ENCODE measurements at regions not wholly inside any gene's neighbourhood (a gene's known extent, or its start where the extent isn't known, plus 50 kb on each side); places are given as distances from the start of the nearest gene placed in this dataset.

DNA sequence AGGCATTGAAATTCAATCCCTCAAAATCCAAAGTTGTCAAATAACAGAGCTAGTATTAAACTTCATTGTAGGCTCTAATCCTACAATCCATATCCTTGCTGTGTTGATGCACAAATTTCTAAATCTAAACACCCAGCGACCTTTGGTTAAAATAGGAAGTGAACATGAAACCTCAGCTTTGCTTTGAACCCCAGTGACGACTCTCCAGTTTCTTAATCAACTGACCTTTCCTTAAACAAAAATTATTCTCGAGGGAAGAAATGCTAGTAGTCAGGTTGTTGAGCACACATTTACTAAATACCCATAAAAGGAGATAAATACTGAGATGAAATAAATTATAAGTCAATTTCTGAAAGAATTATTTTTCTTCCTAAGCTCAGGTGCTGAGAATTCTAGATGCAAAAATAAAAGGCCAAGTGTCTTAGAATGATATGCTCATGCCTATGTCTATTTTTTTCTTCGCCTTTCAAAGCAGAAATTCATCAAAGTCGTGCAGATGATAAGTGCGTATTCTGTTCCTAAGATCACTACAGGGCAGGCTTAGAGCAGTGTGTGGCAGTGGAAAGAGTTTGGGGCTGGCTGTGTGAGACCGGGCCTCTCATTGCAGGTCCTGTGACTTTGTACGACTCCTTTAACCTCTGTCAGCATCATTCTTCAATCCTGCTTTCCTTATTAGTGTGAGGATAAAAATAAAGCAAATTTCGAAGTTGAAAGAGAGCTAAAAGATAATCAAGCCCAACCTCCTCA, 208.7 kb downstream of the PRL start:
- no peak for DNase-seq
- intact Hi-C loops (cut with DNase I) = no loop called here

DNA sequence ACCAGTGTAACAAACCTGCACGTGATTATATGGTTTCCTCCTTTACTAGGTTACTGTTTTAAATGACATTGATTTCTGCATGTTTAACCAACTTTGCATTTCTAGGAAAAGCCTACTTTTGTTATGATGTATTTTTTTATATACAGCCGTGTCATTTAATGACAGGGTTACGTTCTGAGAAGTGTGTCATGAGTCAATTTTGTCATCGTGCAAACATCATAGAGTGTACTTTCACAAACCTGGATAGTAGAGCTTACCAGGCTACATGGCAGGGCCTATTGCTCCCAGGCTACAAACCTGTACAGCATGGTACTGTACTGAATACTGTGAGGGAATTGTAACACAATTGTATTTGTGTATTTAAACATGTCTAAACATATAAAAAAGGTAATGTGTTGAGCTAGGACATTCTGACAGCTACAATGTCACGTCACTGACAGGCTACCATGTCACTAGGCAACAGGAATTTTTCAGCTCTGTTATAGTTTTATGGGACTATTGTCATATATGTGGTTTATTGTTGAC, 205.3 kb downstream of the PRL start:
- intact Hi-C loops (cut with DNase I) = no loop called here
- no peak for DNase-seq

- DNase-seq = no peak
- intact Hi-C loops (cut with DNase I) = no loop called here
Observed at GRCh38 chr6:22095836-22096235, 201.0 kb downstream of the PRL start.

- intact Hi-C loops (cut with DNase I) = no loop called here
Observed at GRCh38 chr6:22098601-22099031, 198.2 kb downstream of the PRL start.

DNA sequence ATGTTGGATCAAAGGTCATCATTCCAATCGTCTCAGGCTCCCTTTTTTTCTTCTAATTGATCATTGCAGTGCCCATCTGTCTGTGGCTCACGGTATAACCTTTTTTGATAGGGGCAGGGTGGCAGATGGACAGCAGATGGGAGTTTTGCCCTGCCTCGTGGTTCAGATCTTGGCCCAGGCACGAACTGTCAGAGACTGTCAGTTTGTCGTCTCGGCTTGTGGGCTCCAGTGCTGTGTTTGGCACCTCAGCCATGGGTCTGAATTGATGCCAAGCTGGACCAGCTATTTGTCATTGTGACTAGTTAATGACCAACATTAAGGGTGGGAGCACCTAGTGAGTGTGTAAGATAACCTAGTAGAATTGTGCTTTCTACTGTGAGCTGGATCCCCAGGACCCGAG, 197.6 kb downstream of the PRL start:
- intact Hi-C loops (cut with DNase I) = no loop called here
- DNase-seq = no peak

More at GRCh38 chr6:22098601-22099031, 198.2 kb downstream of the PRL start:
- no peak for DNase-seq

- intact Hi-C loops (cut with DNase I) = no loop called here
- DNase-seq = no peak
Observed at GRCh38 chr6:22099923-22100322, 196.9 kb downstream of the PRL start.

DNA sequence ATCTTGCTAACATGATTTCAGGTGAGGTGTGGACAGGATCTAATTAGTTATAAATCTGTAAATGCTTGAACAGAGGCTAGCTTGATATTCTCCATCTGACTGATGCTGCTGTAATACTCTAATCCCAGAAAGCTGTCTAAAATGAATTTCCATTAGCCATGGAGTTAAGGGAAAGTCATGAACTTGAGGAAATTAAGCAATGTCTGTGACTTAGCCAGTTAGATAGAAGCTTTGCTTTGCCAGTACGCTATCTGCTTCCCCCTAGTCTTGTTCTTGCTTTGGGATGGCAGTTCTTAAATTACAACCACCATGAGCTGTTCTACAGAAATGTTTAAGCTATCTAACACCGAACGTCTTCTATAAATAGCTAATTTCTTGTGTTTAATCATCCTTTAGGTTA, 195.7 kb downstream of the PRL start:
- no peak for DNase-seq
- intact Hi-C loops (cut with DNase I) = no loop called here

DNA sequence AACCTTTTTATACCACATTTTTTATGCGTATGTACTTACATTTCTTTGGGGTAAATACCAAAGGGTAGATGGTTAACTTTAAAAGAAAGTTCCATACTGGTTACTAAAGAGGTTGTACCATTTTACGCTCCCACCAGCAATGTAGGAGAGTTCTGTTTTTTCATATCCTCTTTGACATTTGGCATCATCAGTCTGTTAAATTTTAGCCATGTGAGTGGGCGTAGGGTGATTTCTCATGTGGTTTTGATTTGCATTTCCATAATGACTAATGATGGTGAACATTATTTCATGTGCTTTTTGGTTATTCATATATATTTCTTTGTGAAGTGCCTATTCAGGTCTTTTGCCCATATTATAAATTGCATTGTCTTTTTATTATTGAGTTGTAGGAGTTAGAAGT, 194.2 kb downstream of the PRL start:
- DNase-seq = no peak
- intact Hi-C loops (cut with DNase I) = no loop called here

DNA sequence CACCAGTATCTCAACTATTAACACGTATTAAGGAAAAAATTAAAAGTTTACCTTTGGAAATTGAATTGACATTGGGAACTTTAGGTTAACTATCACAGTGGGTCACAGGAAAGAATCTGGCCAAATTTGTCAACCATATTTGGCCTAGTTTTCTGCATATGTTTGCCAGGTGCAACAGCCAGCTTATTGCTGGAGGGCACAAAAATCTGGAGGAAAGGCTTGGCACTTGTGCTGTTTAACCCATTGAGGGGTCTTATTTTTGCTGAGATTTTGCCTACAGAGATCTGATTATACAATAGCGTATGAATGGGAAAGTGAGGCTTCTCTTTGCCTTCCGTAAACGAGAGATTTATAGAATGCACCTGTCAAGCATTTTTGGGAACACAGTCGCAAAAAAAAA, 190.4 kb downstream of the PRL start:
- DNase-seq = no peak
- intact Hi-C loops (cut with DNase I) = no loop called here

DNA sequence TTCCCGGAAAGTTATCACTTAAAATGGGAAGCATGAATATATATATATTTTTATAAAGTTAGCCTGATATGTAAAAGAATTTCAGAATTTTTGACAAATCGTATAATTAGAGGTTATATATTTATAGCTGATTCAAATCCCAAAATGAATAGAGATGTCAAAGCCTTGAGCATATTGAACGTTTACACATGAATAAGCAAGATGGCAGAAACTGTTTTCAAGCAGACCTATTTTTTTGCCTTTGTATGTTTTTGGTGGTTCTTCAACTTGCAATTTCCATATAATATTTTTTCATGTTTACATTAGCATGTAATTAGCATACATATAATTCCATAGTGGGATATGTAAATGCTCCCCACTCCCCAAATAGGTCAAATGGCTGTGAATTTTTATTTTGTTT, 189.9 kb downstream of the PRL start:
- DNase-seq = no peak
- intact Hi-C loops (cut with DNase I) = no loop called here

- intact Hi-C loops (cut with DNase I) = no loop called here
- DNase-seq = no peak
Observed at GRCh38 chr6:22108199-22108598, 188.6 kb downstream of the PRL start.

DNA sequence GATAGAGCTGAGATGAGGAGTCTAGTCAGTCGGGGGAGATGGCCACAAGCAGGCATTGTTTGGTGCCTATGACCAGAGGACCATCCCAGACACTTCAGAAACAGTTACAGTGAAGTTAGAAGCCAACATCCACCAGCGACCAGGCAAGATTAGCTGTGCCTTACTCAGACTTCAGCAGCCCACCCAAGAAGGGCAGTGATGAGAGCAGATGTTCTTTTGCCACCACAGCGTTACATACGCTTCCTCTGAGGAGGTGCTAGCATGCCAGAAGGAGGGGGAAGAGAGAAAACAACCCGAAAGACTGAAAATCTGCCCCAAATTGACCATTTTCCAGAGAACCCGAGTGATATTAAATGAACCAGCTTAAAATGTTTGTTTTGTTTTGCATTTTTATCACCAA, 186.8 kb downstream of the PRL start:
- intact Hi-C loops (cut with DNase I) = no loop called here
- DNase-seq = no peak

- no peak for DNase-seq
- intact Hi-C loops (cut with DNase I) = no loop called here
Observed at GRCh38 chr6:22112461-22112860, 184.4 kb downstream of the PRL start.

DNA sequence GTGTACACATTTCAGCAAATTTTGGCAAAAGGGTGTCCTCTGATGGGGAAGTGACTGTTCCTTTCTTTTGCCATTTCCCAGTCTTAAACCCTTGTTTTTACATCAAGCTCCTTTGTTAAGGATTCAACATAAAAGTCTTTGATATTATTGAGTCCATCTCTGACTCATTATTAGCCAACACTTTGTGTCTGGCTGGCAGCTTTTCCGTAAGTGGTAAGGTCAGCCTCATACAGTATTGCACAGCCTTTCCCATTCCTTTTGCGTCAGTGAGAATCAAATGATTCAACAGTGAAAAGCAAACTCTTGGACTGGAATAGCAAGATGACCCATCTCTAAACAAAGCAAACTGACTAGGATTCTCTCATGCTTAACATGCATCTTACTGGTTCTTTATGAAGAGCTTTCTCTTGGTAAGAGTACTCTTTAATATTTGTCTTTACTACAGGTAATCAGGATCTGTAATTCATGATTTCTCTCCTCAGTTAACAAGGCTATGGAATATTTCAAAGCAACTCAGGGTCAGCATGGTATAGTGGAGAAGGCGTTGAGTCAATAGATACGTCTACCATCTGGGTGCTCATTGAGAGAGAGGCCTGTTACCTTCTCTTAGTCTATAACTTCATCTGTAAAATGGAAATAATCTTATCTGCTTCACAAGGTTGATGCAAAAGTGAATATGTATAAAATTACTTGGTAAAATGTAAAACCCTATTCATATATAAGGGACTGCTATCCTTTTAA, 183.6 kb downstream of the PRL start:
- DNase-seq = no peak

GRCh38 chr6:22115559-22115958, 181.3 kb downstream of the PRL start:
- intact Hi-C loops (cut with DNase I) = no loop called here

More for the DNA sequence above, 183.6 kb downstream of the PRL start:
- intact Hi-C loops (cut with DNase I) = no loop called here

DNA sequence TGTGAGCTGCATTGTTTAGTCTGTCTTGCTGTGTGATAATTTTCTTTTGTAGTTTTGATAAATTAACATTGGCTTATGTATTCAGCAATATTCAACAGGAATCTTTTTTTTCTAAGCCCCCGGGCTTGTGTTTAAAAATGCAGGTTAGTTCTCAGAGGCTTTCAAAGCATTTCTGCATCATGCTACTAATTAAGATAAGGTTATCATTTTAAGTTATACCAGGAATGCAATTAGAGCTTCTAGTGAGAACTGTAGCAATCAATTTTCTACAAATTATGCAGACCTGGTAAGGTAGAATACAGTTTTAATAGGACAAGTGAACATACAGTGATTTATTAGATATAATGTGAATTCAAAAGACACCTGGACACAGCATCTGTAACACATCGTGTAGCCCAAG, 179.2 kb downstream of the PRL start:
- DNase-seq = no peak
- intact Hi-C loops (cut with DNase I) = no loop called here

More at GRCh38 chr6:22115559-22115958, 181.3 kb downstream of the PRL start:
- DNase-seq = no peak

DNA sequence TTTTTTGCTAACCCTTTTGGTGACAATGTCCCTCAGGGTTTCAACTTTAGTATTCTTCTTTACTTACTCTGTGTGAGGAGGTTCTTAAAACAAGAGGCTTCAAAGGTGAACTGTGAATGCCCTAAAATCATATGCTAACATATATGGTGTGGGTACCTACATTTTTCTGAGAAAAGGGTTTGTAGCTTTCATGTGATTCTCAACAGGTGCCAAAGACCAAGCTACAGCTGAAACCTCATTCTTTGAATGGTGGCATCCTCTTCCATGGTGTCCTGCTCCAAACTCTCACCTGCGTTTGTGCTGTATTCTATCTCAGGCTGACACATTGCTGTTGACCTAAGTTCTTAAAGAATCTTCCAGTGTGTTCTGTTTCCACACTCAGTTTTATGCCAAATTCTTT, 177.3 kb downstream of the PRL start:
- intact Hi-C loops (cut with DNase I) = no loop called here
- DNase-seq = no peak

DNA sequence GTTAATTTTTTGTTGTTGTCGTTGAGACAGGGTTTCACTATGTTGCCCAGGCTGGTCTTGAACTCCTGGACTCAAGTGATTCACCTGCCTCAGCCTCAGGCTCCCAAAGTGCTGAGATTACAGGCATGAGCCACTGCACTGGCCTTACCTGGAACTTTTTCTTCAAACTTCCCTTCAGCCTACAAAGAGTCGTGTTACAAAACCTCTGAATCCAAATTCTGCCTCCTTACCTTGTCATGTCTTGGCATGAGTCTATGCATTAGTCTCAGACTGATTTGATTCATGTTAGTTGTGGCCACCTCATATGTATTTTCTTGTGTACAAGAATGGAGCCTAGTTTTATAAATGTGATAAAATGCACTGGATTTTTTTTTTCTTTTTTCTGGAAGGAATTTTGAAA, 172.1 kb downstream of the PRL start:
- intact Hi-C loops (cut with DNase I) = no loop called here
- no peak for DNase-seq

DNA sequence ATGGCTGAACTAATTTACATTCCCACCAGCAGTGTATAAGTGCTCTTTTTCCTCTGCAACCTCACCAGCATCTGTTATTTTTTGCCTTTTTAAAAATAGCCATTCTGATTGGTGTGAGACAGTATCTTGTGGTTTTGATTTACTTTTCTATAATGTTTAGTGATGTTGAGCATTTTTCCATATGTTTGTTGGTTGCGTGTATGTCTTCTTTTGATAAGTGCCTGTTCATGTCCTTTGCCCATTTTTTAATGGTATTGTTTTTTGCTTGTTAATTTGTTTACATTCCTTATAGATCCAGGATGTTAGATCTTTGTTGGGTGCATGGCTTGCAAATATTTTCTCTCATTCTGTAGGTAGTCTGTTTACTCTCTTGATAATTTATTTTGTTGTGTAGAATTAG, 169.9 kb downstream of the PRL start:
- DNase-seq = no peak
- intact Hi-C loops (cut with DNase I) = no loop called here

DNA sequence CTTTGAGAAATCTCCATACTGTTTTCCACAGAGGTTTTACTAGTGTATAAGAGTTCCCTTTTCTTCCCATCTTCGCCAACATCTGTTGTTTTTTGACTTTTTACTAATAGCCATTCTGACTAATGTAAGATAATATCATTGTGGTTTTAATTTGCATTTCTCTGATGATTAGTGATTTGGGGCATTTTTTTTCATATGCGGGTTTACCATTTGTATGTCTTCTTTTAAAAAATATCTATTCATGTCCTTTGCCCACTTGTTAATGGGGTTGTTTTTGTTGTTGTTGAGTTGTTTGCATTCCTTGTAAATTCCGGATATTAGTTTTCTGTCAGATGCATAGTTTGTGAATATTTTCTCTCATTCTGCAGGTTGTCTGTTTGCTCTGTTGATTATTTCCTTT, 167.1 kb downstream of the PRL start:
- intact Hi-C loops (cut with DNase I) = no loop called here
- no peak for DNase-seq

- DNase-seq = no peak
- intact Hi-C loops (cut with DNase I) = no loop called here
Observed at GRCh38 chr6:22132656-22133055, 164.2 kb downstream of the PRL start.

All from head of caudate nucleus (tissue), 42 donors.